ENCODE measurements at regions not wholly inside any gene's neighbourhood (a gene's known extent, or its start where the extent isn't known, plus 50 kb on each side); places are given as distances from the start of the nearest gene placed in this dataset.
"Not testable (repeated sequence)": the region's sequence is repeated elsewhere in the genome, so short reads cannot be mapped to it uniquely, and the experiment has no call there.

- Histone ChIP-seq H3K27ac (ENCODE audit: low read depth, low read length, severe bottlenecking) (no peak overlapping the region), H3K9me3 (ENCODE audit: control insufficient read depth, low read length) (no peaks in the 10 kb centered on the region), H3K4me1 (ENCODE audit: control insufficient read depth, insufficient read depth, low read length, poor library complexity, severe bottlenecking) (no peaks in the 10 kb centered on the region), H3K36me3 (ENCODE audit: control insufficient read depth, insufficient read depth, low read length) (no peaks in the 10 kb centered on the region), H3K4me3 (ENCODE audit: extremely low read depth, insufficient read depth, low read length, poor library complexity, severe bottlenecking) (no peak overlapping the region)
- 60 to 80% methylated on average over 1 to 2 of the region's 7 CpGs for WGBS, 2 experiments (ENCODE audit: insufficient coverage in 2 of 2)
Observed at GRCh38 chr3:87436781-87437543, 160.6 kb upstream of the POU1F1 start.

GRCh38 chr3:87435926-87436620, 159.7 kb upstream of the POU1F1 start:
- no peak overlapping the region for H3K4me3 ChIP-seq (ENCODE audit: extremely low read depth, insufficient read depth, low read length, poor library complexity, severe bottlenecking)
- no peaks in the 10 kb centered on the region for H3K4me1 ChIP-seq (ENCODE audit: control insufficient read depth, insufficient read depth, low read length, poor library complexity, severe bottlenecking)
- no peaks in the 10 kb centered on the region for H3K36me3 ChIP-seq (ENCODE audit: control insufficient read depth, insufficient read depth, low read length)
- WGBS, 2 experiments (ENCODE audit: insufficient coverage in 2 of 2) = 29 to 35% methylated on average over 3 to 4 of the region's 5 CpGs
- no peaks in the 10 kb centered on the region for H3K9me3 ChIP-seq (ENCODE audit: control insufficient read depth, low read length)
- no peak overlapping the region for H3K27ac ChIP-seq (ENCODE audit: low read depth, low read length, severe bottlenecking)

GRCh38 chr3:87433445-87433844, 157.1 kb upstream of the POU1F1 start:
- not testable (repeated sequence) for H3K4me3 ChIP-seq (ENCODE audit: extremely low read depth, insufficient read depth, low read length, poor library complexity, severe bottlenecking); H3K27ac ChIP-seq (ENCODE audit: low read depth, low read length, severe bottlenecking); H3K9me3 ChIP-seq (ENCODE audit: control insufficient read depth, low read length); H3K36me3 ChIP-seq (ENCODE audit: control insufficient read depth, insufficient read depth, low read length); H3K4me1 ChIP-seq (ENCODE audit: control insufficient read depth, insufficient read depth, low read length, poor library complexity, severe bottlenecking)
- WGBS, 2 experiments (ENCODE audit: insufficient coverage in 2 of 2) = 91 to 100% methylated on average over 1 to 2 of the region's 3 CpGs

- Histone ChIP-seq H3K9me3 (ENCODE audit: control insufficient read depth, low read length) (no peaks in the 10 kb centered on the region), H3K27ac (ENCODE audit: low read depth, low read length, severe bottlenecking) (no peak overlapping the region), H3K4me3 (ENCODE audit: extremely low read depth, insufficient read depth, low read length, poor library complexity, severe bottlenecking) (no peak overlapping the region), H3K4me1 (ENCODE audit: control insufficient read depth, insufficient read depth, low read length, poor library complexity, severe bottlenecking) (no peaks in the 10 kb centered on the region), H3K36me3 (ENCODE audit: control insufficient read depth, insufficient read depth, low read length) (no peaks in the 10 kb centered on the region)
- WGBS, 2 experiments (ENCODE audit: insufficient coverage in 2 of 2) = 100% methylated on average over 1 of the region's 2 CpGs; no CpG with 5 or more reads in 1 of the 2 experiments
Observed at GRCh38 chr3:87426918-87427317, 150.5 kb upstream of the POU1F1 start.

- Histone ChIP-seq H3K27ac (ENCODE audit: low read depth, low read length, severe bottlenecking) (no peak overlapping the region), H3K4me1 (ENCODE audit: control insufficient read depth, insufficient read depth, low read length, poor library complexity, severe bottlenecking) (no peaks in the 10 kb centered on the region), H3K9me3 (ENCODE audit: control insufficient read depth, low read length) (no peaks in the 10 kb centered on the region), H3K36me3 (ENCODE audit: control insufficient read depth, insufficient read depth, low read length) (no peaks in the 10 kb centered on the region), H3K4me3 (ENCODE audit: extremely low read depth, insufficient read depth, low read length, poor library complexity, severe bottlenecking) (no peak overlapping the region)
- 90 to 92% methylated on average over 2 of the region's 3 CpGs for WGBS, 2 experiments (ENCODE audit: insufficient coverage in 2 of 2)
Observed at GRCh38 chr3:87425056-87425455, 148.7 kb upstream of the POU1F1 start.

GRCh38 chr3:87423336-87423735, 147.0 kb upstream of the POU1F1 start:
- Histone ChIP-seq H3K36me3 (ENCODE audit: control insufficient read depth, insufficient read depth, low read length) (no peaks in the 10 kb centered on the region), H3K27ac (ENCODE audit: low read depth, low read length, severe bottlenecking) (no peak overlapping the region), H3K4me1 (ENCODE audit: control insufficient read depth, insufficient read depth, low read length, poor library complexity, severe bottlenecking) (no peaks in the 10 kb centered on the region), H3K4me3 (ENCODE audit: extremely low read depth, insufficient read depth, low read length, poor library complexity, severe bottlenecking) (no peak overlapping the region), H3K9me3 (ENCODE audit: control insufficient read depth, low read length) (no peaks in the 10 kb centered on the region)
- no CpG with 5 or more reads among the region's 2 CpGs for WGBS, 2 experiments (ENCODE audit: insufficient coverage in 2 of 2)

- no peak overlapping the region for H3K4me3 ChIP-seq (ENCODE audit: extremely low read depth, insufficient read depth, low read length, poor library complexity, severe bottlenecking)
- no peaks in the 10 kb centered on the region for H3K36me3 ChIP-seq (ENCODE audit: control insufficient read depth, insufficient read depth, low read length)
- no peaks in the 10 kb centered on the region for H3K4me1 ChIP-seq (ENCODE audit: control insufficient read depth, insufficient read depth, low read length, poor library complexity, severe bottlenecking)
- no peaks in the 10 kb centered on the region for H3K9me3 ChIP-seq (ENCODE audit: control insufficient read depth, low read length)
- H3K27ac ChIP-seq (ENCODE audit: low read depth, low read length, severe bottlenecking) = no peak overlapping the region
Observed at GRCh38 chr3:87422333-87422732, 145.9 kb upstream of the POU1F1 start.

- Histone ChIP-seq H3K9me3 (ENCODE audit: control insufficient read depth, low read length) (no peaks in the 10 kb centered on the region), H3K36me3 (ENCODE audit: control insufficient read depth, insufficient read depth, low read length) (no peaks in the 10 kb centered on the region), H3K4me1 (ENCODE audit: control insufficient read depth, insufficient read depth, low read length, poor library complexity, severe bottlenecking) (no peaks in the 10 kb centered on the region), H3K27ac (ENCODE audit: low read depth, low read length, severe bottlenecking) (no peak overlapping the region), H3K4me3 (ENCODE audit: extremely low read depth, insufficient read depth, low read length, poor library complexity, severe bottlenecking) (no peak overlapping the region)
Observed at GRCh38 chr3:87420171-87420570, 143.8 kb upstream of the POU1F1 start.

- WGBS, 2 experiments (ENCODE audit: insufficient coverage in 2 of 2) = 33 to 83% methylated on average over 1 of the region's 1 CpG
Observed at GRCh38 chr3:87414271-87414670, 137.9 kb upstream of the POU1F1 start.

GRCh38 chr3:87413814-87414213, 137.4 kb upstream of the POU1F1 start:
- no peak overlapping the region for H3K4me3 ChIP-seq (ENCODE audit: extremely low read depth, insufficient read depth, low read length, poor library complexity, severe bottlenecking)
- H3K27ac ChIP-seq (ENCODE audit: low read depth, low read length, severe bottlenecking) = no peak overlapping the region
- no peaks in the 10 kb centered on the region for H3K4me1 ChIP-seq (ENCODE audit: control insufficient read depth, insufficient read depth, low read length, poor library complexity, severe bottlenecking)
- no peaks in the 10 kb centered on the region for H3K36me3 ChIP-seq (ENCODE audit: control insufficient read depth, insufficient read depth, low read length)
- H3K9me3 ChIP-seq (ENCODE audit: control insufficient read depth, low read length) = no peaks in the 10 kb centered on the region
- 80 to 83% methylated on average over 1 to 2 of the region's 3 CpGs for WGBS, 2 experiments (ENCODE audit: insufficient coverage in 2 of 2)

More at GRCh38 chr3:87414271-87414670, 137.9 kb upstream of the POU1F1 start:
- H3K36me3 ChIP-seq (ENCODE audit: control insufficient read depth, insufficient read depth, low read length) = no peaks in the 10 kb centered on the region
- H3K27ac ChIP-seq (ENCODE audit: low read depth, low read length, severe bottlenecking) = no peak overlapping the region
- no peaks in the 10 kb centered on the region for H3K4me1 ChIP-seq (ENCODE audit: control insufficient read depth, insufficient read depth, low read length, poor library complexity, severe bottlenecking)
- H3K4me3 ChIP-seq (ENCODE audit: extremely low read depth, insufficient read depth, low read length, poor library complexity, severe bottlenecking) = no peak overlapping the region
- no peaks in the 10 kb centered on the region for H3K9me3 ChIP-seq (ENCODE audit: control insufficient read depth, low read length)

GRCh38 chr3:87410110-87410509, 133.7 kb upstream of the POU1F1 start:
- Histone ChIP-seq H3K27ac (ENCODE audit: low read depth, low read length, severe bottlenecking) (no peak overlapping the region), H3K4me3 (ENCODE audit: extremely low read depth, insufficient read depth, low read length, poor library complexity, severe bottlenecking) (no peak overlapping the region)

More at GRCh38 chr3:87410110-87410509, 133.7 kb upstream of the POU1F1 start:
- H3K9me3 ChIP-seq (ENCODE audit: control insufficient read depth, low read length) = no peaks in the 10 kb centered on the region
- no peaks in the 10 kb centered on the region for H3K4me1 ChIP-seq (ENCODE audit: control insufficient read depth, insufficient read depth, low read length, poor library complexity, severe bottlenecking)
- no peaks in the 10 kb centered on the region for H3K36me3 ChIP-seq (ENCODE audit: control insufficient read depth, insufficient read depth, low read length)
